Left kidney (tissue), 1 donor: ENCODE measurements at regions not wholly inside any gene's neighbourhood (a gene's known extent, or its start where the extent isn't known, plus 50 kb on each side); places are given as distances from the start of the nearest gene placed in this dataset.

Experiments
- DNase-seq: peaks from one replicate; pipeline ENCODE4 v3.0.0-alpha.2; 2013

GRCh38 chr1:38394303-38394702, 347.7 kb upstream of the POU3F1 start:
- DNase-seq = no peak

- no peak for DNase-seq
These were observed 346.3 kb upstream of the POU3F1 start for GRCh38 chr1:38392861-38393260.

DNA sequence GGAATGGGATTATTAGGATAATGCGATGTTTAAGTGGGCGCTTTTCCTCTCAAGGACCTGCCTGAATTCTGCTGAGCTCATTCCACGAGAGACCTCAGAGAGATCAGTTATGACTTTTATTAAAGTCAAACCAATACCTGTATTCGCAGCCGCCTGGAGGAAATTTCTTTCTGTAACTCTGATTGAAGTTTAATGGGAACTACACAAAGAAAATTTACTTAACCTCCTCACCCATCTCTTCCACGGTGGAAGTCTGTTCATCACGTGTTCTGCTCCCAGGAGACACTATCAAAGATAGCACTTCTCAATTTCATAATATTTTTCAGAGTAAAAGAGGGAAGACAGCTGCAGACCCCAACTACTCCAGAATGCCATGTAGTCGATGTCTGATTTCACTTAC, 334.7 kb upstream of the POU3F1 start:
- DNase-seq = no peak

GRCh38 chr1:38376577-38376976, 330.0 kb upstream of the POU3F1 start:
- no peak for DNase-seq

GRCh38 chr1:38375035-38375434, 328.4 kb upstream of the POU3F1 start:
- DNase-seq = no peak

DNA sequence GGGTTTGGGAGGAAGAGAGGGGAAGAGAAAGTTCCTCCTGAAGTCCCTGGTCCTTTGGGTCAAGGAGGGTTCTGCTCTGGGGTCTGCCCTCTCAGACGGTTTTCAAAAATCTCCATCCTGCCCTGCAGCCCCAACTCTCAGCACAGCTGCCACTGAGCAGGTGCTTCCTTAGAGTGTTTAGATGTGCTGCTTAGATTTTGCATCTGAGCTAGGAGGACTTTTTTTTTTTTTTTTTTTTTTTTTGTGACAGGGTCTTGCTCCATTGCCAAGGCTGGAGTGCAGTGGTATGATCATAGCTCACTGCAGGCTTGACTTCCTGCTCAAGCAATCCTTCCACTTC, 324.9 kb upstream of the POU3F1 start:
- no peak for DNase-seq

GRCh38 chr1:38370716-38371504, 324.3 kb upstream of the POU3F1 start:
- DNase-seq = no peak

DNA sequence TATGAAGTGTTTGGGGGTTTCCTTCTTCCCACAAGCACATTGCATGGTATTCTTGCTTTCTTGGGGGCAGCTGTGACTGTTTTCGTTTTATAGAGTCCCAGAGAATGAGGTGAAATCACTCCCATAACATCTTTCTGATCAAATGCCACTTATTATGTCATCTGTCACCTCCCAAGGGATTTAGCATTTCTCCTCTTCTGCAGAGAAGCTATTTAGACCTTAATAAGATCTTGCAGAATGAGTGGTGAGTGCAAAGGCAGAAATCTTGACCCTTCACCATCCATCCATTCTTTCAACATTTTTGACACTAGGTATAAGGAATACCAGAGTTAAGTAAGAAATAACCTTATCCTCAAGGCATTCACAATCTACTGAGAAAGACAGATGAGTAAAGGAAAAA, 318.6 kb upstream of the POU3F1 start:
- DNase-seq = no peak

DNA sequence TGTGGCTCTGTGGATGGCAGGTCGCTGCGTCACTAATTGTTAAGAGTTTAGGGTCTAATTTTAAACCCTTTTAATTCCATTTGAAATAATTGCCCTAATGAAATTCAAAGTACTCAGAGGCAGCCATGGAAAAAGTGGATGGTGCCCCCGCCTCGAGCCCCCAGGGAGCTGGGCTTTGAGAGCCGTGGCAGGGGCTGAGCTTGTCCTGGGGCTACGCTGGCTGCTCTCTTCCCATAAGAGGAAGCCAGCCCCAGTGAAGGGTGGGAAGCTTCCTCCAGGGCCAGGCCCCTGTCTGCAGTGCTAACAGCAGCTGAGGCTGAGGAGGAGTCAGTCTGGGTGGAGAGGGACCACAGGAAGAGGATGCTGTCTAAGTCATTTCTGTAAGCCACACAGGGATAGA, 315.0 kb upstream of the POU3F1 start:
- DNase-seq = no peak

DNA sequence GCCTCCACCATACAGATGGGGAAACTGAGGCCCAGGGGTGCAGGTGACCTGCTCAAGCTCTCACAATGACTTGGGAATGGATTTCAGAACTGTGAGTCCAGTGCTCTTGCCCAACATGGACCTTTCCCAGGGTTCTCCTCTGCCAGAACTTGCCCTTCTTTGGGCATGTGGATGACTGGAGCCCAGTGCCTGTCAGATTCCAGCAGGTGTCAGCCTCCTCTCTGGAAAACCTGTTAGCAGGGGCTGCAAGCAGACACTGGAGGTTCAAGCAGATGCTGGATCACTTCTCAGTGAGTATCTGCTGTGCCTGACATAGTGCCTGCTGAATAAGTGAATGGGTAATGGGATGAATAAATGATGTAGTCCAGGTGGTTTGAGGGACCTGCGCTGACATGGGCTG, 314.2 kb upstream of the POU3F1 start:
- no peak for DNase-seq

DNA sequence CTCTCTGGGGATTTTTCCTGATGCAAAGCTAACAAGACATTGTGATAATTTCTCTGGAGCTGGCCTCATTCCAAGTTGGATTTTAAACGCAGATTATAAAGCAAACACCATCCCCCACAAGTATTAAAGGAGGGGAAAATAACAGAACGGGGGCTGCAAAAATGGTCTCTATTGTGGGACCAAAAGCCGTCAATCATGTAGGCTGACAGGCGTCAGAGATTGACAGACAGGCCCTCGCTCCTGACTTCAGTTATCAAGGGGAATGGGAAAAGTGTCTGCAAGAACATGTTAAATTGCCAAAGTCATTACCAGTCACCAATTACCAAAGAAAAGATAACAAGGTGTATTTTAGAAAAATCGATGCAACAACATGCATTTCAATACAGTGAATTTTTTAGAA, 307.4 kb upstream of the POU3F1 start:
- no peak for DNase-seq

GRCh38 chr1:38352869-38353268, 306.3 kb upstream of the POU3F1 start:
- no peak for DNase-seq

DNA sequence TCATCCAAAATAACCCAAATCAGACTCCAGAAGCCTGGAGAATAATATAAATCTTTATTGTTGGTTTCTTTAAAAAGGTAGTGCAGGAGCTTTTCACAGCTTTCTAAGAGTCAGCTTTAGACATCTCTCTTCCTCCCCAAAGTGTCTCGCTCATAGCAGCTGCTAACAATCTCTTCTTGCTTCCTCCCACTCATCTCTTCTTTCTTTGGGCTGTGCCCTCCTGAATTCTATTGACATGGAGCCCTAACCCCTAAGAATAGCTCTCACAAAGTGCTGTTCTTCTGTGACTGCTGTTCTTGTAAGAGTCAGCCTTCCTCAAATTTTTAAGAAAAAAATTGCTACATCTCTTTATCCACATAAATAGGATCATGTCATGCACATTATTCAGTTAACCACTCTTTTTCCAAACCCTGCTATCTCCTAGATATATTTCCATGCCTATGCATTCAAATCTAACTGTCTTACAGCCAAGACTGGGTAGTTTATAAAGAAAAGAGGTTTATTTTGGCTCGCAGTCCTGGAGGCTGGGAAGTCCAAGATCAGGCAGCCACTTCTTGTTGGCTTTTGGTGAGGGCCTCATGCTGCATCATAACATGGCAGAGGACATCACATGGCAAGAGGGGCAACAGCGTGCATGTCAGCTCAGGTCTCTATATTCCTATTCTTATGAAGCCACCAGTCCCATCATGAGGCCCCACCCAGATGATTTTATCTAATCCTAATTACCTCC, 301.0 kb upstream of the POU3F1 start:
- DNase-seq = no peak

GRCh38 chr1:38344716-38345115, 298.1 kb upstream of the POU3F1 start:
- no peak for DNase-seq

DNA sequence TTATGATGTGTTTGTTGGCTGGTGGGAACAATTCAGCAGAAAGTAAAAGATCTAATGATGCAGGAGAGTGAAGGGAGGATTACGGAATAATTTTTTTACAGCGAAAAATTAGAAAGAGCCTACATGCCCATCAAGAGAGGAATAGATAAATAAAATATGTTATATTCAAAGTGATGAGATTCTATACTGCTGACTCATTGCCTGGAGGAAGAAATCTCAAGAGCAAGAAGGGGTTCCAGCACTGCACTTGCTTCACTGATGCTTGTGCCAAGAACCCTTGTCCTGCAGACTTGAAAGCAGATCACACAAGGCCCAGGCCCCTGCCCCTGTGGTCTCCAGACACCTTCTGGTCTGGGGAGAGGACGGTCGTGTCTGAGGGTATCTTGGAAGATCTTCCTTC, 295.1 kb upstream of the POU3F1 start:
- DNase-seq = no peak

GRCh38 chr1:38340409-38340808, 293.8 kb upstream of the POU3F1 start:
- no peak for DNase-seq

DNA sequence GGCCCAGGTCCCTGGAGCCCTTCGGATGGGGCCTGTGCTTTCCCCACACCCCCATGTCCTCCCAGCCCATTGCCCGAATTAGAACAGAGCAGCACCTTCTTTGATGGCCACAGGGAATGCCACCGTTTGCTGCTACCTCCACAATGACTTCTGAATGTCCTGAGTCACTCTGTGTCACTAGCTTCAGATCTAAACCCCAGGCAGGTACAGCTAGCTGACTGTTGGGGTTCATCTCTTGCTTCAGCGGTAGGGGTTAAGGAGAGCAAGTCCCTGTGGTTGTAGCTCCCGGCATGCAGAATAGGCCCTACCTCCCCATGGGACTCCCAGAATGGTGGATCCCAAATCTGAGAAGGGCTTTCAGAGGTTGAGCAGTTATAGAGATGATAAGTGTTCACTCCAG, 291.1 kb upstream of the POU3F1 start:
- no peak for DNase-seq

DNA sequence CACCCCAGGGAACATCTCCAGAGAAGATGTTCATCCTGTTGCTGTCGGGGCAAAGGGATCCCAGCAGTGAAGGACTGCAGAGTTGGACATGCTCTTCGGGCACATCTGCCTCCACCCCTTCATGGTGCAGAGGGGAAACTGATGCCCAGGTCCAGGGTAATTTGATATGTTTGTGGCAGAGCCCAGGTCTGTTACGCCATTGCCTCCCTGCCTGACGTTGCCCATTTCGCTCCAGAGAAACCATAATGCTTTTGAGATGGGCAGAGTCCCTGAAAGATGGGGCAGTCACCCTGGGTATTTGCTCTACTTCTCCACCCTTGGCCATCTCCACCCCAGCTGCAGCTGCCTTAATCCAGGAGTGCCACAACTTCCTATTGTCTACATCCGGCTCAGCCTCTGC, 290.4 kb upstream of the POU3F1 start:
- no peak for DNase-seq

GRCh38 chr1:38336301-38336923, 289.8 kb upstream of the POU3F1 start:
- DNase-seq = no peak

DNA sequence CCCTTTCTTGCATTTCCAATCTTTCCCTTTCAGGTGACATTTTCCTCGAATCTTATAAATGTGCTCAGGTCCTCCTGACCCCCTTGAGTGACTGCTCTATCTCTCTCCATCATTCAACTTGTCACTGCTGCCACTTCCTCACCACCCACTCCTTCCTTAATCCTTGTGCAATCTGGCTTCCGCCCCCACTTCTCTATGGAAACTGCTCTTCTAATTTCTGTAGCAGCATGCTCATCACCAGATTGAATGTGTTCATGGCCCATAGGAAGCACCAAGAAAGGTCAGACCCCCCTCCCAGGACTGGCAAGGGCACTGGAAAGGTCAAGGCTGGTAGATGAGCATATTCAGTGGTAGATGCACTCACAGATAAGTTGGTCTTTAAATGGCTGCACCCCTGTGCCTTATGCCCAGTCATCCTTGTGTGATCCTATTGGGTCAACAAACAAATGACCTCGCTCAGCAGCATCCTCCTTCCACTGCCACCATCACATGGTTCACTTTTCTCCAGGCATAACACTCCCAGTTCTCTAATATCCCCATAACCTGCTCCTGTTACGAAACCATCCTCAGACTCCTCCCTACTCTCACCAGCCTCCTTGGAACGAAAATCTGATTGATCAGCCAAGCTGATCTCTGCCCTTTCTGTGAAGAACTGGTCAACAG, 288.5 kb upstream of the POU3F1 start:
- no peak for DNase-seq

- no peak for DNase-seq
These were observed 286.2 kb upstream of the POU3F1 start for GRCh38 chr1:38332649-38333310.

DNA sequence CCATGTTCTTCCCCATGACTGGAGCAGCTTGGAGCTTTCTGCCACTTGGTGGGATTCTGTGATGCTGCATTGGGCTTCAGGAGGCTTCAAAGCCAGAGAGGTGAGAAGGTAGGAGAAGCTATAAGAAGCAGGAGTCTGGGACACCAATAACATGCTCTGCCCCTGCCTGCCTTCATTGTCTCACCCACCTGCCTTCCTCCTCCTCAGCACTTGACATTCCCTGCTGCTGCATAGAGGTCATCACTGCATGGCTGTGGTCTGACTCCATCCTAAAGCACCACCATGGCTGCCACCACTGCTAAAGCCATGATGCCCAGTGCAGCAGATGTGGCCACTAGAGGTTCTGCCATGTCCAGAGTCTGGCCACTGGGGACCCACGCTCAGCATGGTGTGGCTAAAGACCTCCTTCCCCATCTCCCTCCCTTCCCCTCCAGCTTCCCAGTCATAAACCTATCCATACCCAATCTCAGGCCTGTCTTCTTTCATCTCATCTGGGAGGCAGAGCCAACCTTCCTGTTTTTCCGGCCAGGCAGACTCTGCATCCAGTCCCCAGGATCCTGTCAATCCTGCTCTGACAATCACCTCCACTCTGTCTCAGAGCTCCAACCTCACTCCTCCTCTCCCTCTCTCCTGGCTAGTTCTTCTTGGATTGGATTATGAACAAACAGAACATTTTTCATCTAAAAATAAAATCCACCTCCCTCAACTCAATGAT, 285.1 kb upstream of the POU3F1 start:
- DNase-seq = no peak
